Parathyroid adenoma (tissue), 2 donors: ENCODE measurements at regions not wholly inside any gene's neighbourhood (a gene's known extent, or its start where the extent isn't known, plus 50 kb on each side); places are given as distances from the start of the nearest gene placed in this dataset.

Experiments
- H2AFZ ChIP-seq: fragments of 300-600 bp; sonication (generic); one replicate; pipeline ENCODE4 v1.7.0; 2017; ENCODE audit warnings: antibody characterized with exemption, mild to moderate bottlenecking
- H3K27ac ChIP-seq: fragments of 300-600 bp; sonication (generic); one replicate; pipeline ENCODE4 v1.7.0; 2017
- H3K27me3 ChIP-seq: fragments of 300-600 bp; sonication (generic); one replicate; pipeline ENCODE4 v1.7.0; 2017; ENCODE audit warnings: low read length; ENCODE audit not compliant: control insufficient read depth, insufficient read depth
- H3K36me3 ChIP-seq: fragments of 300-600 bp; sonication (generic); one replicate; pipeline ENCODE4 v1.7.0; 2017; ENCODE audit warnings: low read length; ENCODE audit not compliant: control insufficient read depth, insufficient read depth
- H3K4me1 ChIP-seq: fragments of 300-600 bp; sonication (generic); one replicate; pipeline ENCODE4 v1.7.0; 2017; ENCODE audit warnings: control low read depth
- H3K4me2 ChIP-seq: fragments of 300-600 bp; sonication (generic); one replicate; pipeline ENCODE4 v1.7.0; 2017; ENCODE audit warnings: low read length
- H3K4me3 ChIP-seq: fragments of 300-600 bp; sonication (generic); one replicate; pipeline ENCODE4 v1.7.0; 2017; ENCODE audit warnings: low read depth, low read length
- H3K79me2 ChIP-seq: fragments of 300-600 bp; sonication (generic); one replicate; pipeline ENCODE4 v1.7.0; 2017; ENCODE audit warnings: control low read depth
- H3K9ac ChIP-seq: fragments of 300-600 bp; sonication (generic); one replicate; pipeline ENCODE4 v1.7.0; 2017; ENCODE audit warnings: mild to moderate bottlenecking
- H3K9me3 ChIP-seq: fragments of 300-600 bp; sonication (generic); one replicate; pipeline ENCODE4 v1.7.0; 2017; ENCODE audit warnings: low read length; ENCODE audit not compliant: control insufficient read depth
- CTCF ChIP-seq: fragments of 300-600 bp; sonication (generic); IDR thresholded peaks from one replicate; pipeline ENCODE4 v1.7.0; 2017; ENCODE audit warnings: antibody characterized with exemption, mild to moderate bottlenecking
- donor health status: primary hyperparathyroidism.

- Histone ChIP-seq H3K36me3 (no peaks in the 10 kb centered on the region), H2AFZ (no peak overlapping the region), H3K4me1 (no peaks in the 10 kb centered on the region), H3K9me3 (no peaks in the 10 kb centered on the region), H3K27ac (no peak overlapping the region), H3K4me3 (no peak overlapping the region), H3K9ac (no peak overlapping the region), H3K27me3 (no peaks in the 10 kb centered on the region), H3K4me2 (no peak overlapping the region), H3K79me2 (no peaks in the 10 kb centered on the region)
- no peak for TF ChIP-seq CTCF
Observed at GRCh38 chr6:9428421-9429172, 986.3 kb downstream of the TFAP2A start.

GRCh38 chr6:9422138-9422537, 986.8 kb upstream of the SLC35B3 start:
- Histone ChIP-seq H2AFZ (no peak overlapping the region), H3K27me3 (no peaks in the 10 kb centered on the region), H3K79me2 (no peaks in the 10 kb centered on the region), H3K27ac (no peak overlapping the region), H3K4me2 (no peak overlapping the region), H3K9me3 (no peaks in the 10 kb centered on the region), H3K9ac (no peak overlapping the region), H3K4me1 (no peaks in the 10 kb centered on the region), H3K4me3 (no peak overlapping the region), H3K36me3 (no peaks in the 10 kb centered on the region)
- no peak for TF ChIP-seq CTCF

- no peak overlapping the region for H2AFZ ChIP-seq
- no peak overlapping the region for H3K27ac ChIP-seq
- H3K4me3 ChIP-seq = no peak overlapping the region
- no peaks in the 10 kb centered on the region for H3K79me2 ChIP-seq
- no peak overlapping the region for H3K4me2 ChIP-seq
- no peaks in the 10 kb centered on the region for H3K9me3 ChIP-seq
- H3K27me3 ChIP-seq = no peaks in the 10 kb centered on the region
- TF ChIP-seq CTCF = no peak
- H3K9ac ChIP-seq = no peak overlapping the region
- H3K4me1 ChIP-seq = no peaks in the 10 kb centered on the region
- H3K36me3 ChIP-seq = no peaks in the 10 kb centered on the region
Observed at GRCh38 chr6:9420316-9421015, 985.1 kb upstream of the SLC35B3 start.

- Histone ChIP-seq H2AFZ (no peak overlapping the region), H3K27me3 (no peaks in the 10 kb centered on the region), H3K27ac (no peak overlapping the region), H3K4me3 (no peak overlapping the region), H3K9ac (no peak overlapping the region), H3K4me1 (no peaks in the 10 kb centered on the region), H3K36me3 (no peaks in the 10 kb centered on the region), H3K4me2 (no peak overlapping the region), H3K9me3 (no peaks in the 10 kb centered on the region), H3K79me2 (no peaks in the 10 kb centered on the region)
- no peak for TF ChIP-seq CTCF
Observed at GRCh38 chr6:9417400-9417799, 982.1 kb upstream of the SLC35B3 start.
